ENCODE measurements at regions not wholly inside any gene's neighbourhood (a gene's known extent, or its start where the extent isn't known, plus 50 kb on each side); places are given as distances from the start of the nearest gene placed in this dataset.

- H3K27me3 ChIP-seq, result no peaks in the 10 kb centered on the region
- DNase-seq (ENCODE audit: low spot score in 2 of 2), result no peak
- intact Hi-C loops (cut with DNase I; ENCODE audit: low total_unique reads), result no loop called here
- no peaks in the 10 kb centered on the region for H3K36me3 ChIP-seq
- H3K4me3 ChIP-seq, result no peak overlapping the region
- TF ChIP-seq POLR2AphosphoS5 (IDR thresholded peaks at IDR 0.05) (no peak), CTCF (IDR thresholded peaks at IDR 0.05) (no peak), POLR2A (IDR thresholded peaks at IDR 0.05) (no peak)
- no peaks in the 10 kb centered on the region for H3K9me3 ChIP-seq
- H3K4me1 ChIP-seq, result no peaks in the 10 kb centered on the region
- no peak overlapping the region for H3K27ac ChIP-seq
These were observed 50.8 kb upstream of the REG3A start for GRCh38 chr2:79210274-79210917.
